Smooth muscle cell (in vitro differentiated cells): ENCODE measurements at regions not wholly inside any gene's neighbourhood (a gene's known extent, or its start where the extent isn't known, plus 50 kb on each side); places are given as distances from the start of the nearest gene placed in this dataset.

Experiments used
- DNase-seq: peaks from one replicate; lab custom pipeline; 2025; ENCODE audit not compliant: unreplicated experiment; lab: John Stamatoyannopoulos, UW
- H2AFZ ChIP-seq: fragments of 200-600 bp; sonication (generic); 2 replicates; pipeline ENCODE4 v1.6.0; 2016; ENCODE audit warnings: antibody characterized with exemption, low read depth, mild to moderate bottlenecking
- H3F3A ChIP-seq: fragments of 200-600 bp; sonication (generic); 2 replicates; pipeline ENCODE4 v1.6.0; 2017; ENCODE audit warnings: antibody characterized with exemption, low read depth
- H3K27ac ChIP-seq: fragments of 200-600 bp; sonication (generic); 2 replicates; pipeline ENCODE4 v1.5.1; 2016; ENCODE audit warnings: low read depth, mild to moderate bottlenecking
- H3K27me3 ChIP-seq: fragments of 200-600 bp; sonication (generic); 2 replicates; pipeline ENCODE4 v1.6.1; 2016; ENCODE audit warnings: low read depth, mild to moderate bottlenecking
- H3K36me3 ChIP-seq: fragments of 200-600 bp; sonication (generic); 2 replicates; pipeline ENCODE4 v1.5.1; 2016; ENCODE audit warnings: low read depth
- H3K4me1 ChIP-seq: fragments of 200-600 bp; sonication (generic); 2 replicates; pipeline ENCODE4 v1.5.1; 2016; ENCODE audit warnings: low read depth
- H3K4me2 ChIP-seq: fragments of 200-600 bp; sonication (generic); 2 replicates; pipeline ENCODE4 v1.6.0; 2016; ENCODE audit warnings: mild to moderate bottlenecking
- H3K4me3 ChIP-seq: fragments of 200-600 bp; sonication (generic); 2 replicates; pipeline ENCODE4 v1.5.1; 2016; ENCODE audit warnings: mild to moderate bottlenecking
- H3K79me2 ChIP-seq: fragments of 200-600 bp; sonication (generic); 2 replicates; pipeline ENCODE4 v1.6.0; 2016; ENCODE audit warnings: low read depth, mild to moderate bottlenecking
- H3K9ac ChIP-seq: fragments of 200-600 bp; sonication (generic); 2 replicates; pipeline ENCODE4 v1.6.0; 2016; ENCODE audit warnings: low read depth
- H3K9me3 ChIP-seq: fragments of 200-600 bp; sonication (generic); replicated peaks from 2 replicates; pipeline ENCODE4 v1.5.1; 2016; ENCODE audit warnings: low read depth
- H4K20me1 ChIP-seq: fragments of 200-600 bp; sonication (generic); 2 replicates; pipeline ENCODE4 v1.6.0; 2016; ENCODE audit warnings: low read depth
- WGBS: methylation state at CpG from one replicate; pipeline ENCODE4 v1.1.7; 2016; ENCODE audit warnings: low lambda C conversion rate; 5-methylcytosine and 5-hydroxymethylcytosine counted together
- TF ChIP-seq, protein P1 (sequence below): fragments of 200-600 bp; sonication (generic); IDR thresholded peaks from 2 replicates; pipeline ENCODE4 v1.5.1; 2017; ENCODE audit warnings: borderline replicate concordance, mild to moderate bottlenecking, antibody characterized with exemption; ENCODE audit not compliant: insufficient read depth, poor library complexity, severe bottlenecking

DNA sequence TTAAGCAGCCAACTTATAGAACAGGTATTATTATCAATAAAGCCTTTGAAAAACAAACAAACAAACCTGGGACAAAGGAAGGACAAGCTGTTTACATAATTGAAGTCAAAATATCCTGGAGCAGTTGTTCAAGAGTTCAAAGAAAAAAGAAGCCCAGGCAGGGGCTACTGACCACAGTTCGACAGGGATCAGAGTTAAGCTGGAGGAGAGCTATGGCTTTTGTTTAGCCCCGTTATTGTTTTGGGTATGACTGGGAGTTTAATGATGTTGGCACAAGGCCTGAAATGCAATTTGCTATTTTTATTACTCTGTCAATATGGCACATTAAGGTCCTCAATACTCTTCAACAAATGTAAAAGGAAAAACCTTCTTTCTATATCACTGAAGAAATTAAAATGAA lies 624.4 kb upstream of the KLHL1 start:
- TF ChIP-seq, protein P1, sequence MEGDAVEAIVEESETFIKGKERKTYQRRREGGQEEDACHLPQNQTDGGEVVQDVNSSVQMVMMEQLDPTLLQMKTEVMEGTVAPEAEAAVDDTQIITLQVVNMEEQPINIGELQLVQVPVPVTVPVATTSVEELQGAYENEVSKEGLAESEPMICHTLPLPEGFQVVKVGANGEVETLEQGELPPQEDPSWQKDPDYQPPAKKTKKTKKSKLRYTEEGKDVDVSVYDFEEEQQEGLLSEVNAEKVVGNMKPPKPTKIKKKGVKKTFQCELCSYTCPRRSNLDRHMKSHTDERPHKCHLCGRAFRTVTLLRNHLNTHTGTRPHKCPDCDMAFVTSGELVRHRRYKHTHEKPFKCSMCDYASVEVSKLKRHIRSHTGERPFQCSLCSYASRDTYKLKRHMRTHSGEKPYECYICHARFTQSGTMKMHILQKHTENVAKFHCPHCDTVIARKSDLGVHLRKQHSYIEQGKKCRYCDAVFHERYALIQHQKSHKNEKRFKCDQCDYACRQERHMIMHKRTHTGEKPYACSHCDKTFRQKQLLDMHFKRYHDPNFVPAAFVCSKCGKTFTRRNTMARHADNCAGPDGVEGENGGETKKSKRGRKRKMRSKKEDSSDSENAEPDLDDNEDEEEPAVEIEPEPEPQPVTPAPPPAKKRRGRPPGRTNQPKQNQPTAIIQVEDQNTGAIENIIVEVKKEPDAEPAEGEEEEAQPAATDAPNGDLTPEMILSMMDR = no peak
- Histone ChIP-seq H4K20me1 (no peaks in the 10 kb centered on the region), H3K36me3 (no peaks in the 10 kb centered on the region), H3K4me3 (no peak overlapping the region), H3F3A (no peaks in the 10 kb centered on the region), H3K27me3 (no peaks in the 10 kb centered on the region), H3K9ac (no peak overlapping the region), H3K4me1 (no peaks in the 10 kb centered on the region), H3K27ac (no peak overlapping the region), H3K79me2 (no peaks in the 10 kb centered on the region), H3K4me2 (no peak overlapping the region), H2AFZ (no peak overlapping the region), H3K9me3 (no peaks in the 10 kb centered on the region)
- WGBS = 51% methylated on average over 2 of the region's 2 CpGs
- no peak for DNase-seq

DNA sequence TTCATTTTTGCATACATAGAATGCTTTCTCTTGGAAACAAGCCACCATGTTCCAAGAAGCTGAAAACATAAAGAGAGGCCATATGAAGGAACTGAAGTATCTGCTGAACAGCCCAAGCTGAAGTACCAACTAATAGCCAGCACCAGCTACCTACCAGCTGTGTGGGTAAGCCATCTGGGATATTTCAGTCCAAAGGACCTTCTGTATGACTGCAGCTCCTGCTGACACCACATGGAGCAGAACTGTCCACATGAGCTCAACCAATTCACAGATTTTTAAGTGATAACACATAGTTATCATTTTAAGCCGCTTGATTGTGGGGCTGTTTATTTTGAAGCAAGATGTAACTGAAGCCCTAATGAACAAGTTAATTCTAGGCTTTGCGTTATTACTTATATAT lies 621.1 kb upstream of the KLHL1 start:
- Histone ChIP-seq H3K36me3 (no peaks in the 10 kb centered on the region), H3K4me1 (no peaks in the 10 kb centered on the region), H2AFZ (no peak overlapping the region), H3K9ac (no peak overlapping the region), H3K27me3 (no peaks in the 10 kb centered on the region), H3F3A (no peaks in the 10 kb centered on the region), H3K4me3 (no peak overlapping the region), H3K27ac (no peak overlapping the region), H3K79me2 (no peaks in the 10 kb centered on the region), H3K9me3 (no peaks in the 10 kb centered on the region), H3K4me2 (no peak overlapping the region), H4K20me1 (no peaks in the 10 kb centered on the region)
- WGBS = 84% methylated on average over 2 of the region's 2 CpGs
- DNase-seq = no peak
- TF ChIP-seq, protein P1 = no peak

DNA sequence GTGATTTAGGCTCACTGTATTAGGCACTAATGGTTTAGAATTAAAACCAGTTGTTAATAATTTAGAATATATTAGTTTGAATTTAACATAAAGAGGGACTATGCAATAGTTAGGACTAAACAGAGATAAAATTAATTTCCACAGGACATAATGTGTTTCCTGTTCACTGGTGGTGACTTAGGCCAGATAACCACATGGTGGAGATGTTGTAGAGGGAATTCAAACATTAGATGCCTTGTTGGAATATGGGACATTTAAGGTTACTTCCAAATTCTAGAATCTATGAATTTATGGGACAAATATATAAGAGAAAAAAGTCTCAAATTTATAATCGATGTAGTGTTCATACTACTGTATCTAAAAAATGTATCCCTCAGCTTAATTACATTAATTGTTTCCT lies 615.5 kb upstream of the KLHL1 start:
- Histone ChIP-seq H3F3A (no peaks in the 10 kb centered on the region), H4K20me1 (no peaks in the 10 kb centered on the region), H3K9ac (no peak overlapping the region), H3K27ac (no peak overlapping the region), H3K79me2 (no peaks in the 10 kb centered on the region), H3K36me3 (no peaks in the 10 kb centered on the region), H3K27me3 (no peaks in the 10 kb centered on the region), H3K4me1 (no peaks in the 10 kb centered on the region), H2AFZ (no peak overlapping the region), H3K4me3 (no peak overlapping the region), H3K4me2 (no peak overlapping the region), H3K9me3 (no peaks in the 10 kb centered on the region)
- 57% methylated on average over 1 of the region's 1 CpG for WGBS
- DNase-seq = no peak
- TF ChIP-seq, protein P1 = peak; percentile 50

DNA sequence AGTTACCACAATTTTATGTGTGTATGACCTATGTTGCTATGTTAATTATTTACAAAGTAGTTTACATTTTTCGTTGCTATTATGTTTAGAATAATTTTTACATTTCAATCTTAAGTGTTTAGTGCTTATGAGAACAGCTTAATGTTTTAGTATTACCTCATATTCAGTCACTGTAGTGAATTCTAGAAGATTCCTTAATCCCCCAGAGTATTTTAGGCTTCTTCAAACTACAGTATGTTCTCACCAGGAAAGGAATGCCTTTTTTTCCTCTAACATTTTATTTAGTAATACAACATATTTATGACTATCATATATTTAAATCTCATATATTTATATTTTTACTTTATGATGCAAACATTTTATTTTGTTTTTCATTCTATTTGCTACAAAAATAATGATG lies 612.1 kb upstream of the KLHL1 start:
- Histone ChIP-seq H3K27me3 (no peaks in the 10 kb centered on the region), H3K36me3 (no peaks in the 10 kb centered on the region), H3K4me3 (no peak overlapping the region), H3K27ac (no peak overlapping the region), H3K4me1 (no peaks in the 10 kb centered on the region), H3K9me3 (no peaks in the 10 kb centered on the region), H3F3A (no peaks in the 10 kb centered on the region), H2AFZ (no peak overlapping the region), H3K9ac (no peak overlapping the region), H4K20me1 (no peaks in the 10 kb centered on the region), H3K4me2 (no peak overlapping the region), H3K79me2 (no peaks in the 10 kb centered on the region)
- DNase-seq = no peak
- TF ChIP-seq, protein P1 = no peak
- 71% methylated on average over 1 of the region's 1 CpG for WGBS
